ENCODE measurements at regions not wholly inside any gene's neighbourhood (a gene's known extent, or its start where the extent isn't known, plus 50 kb on each side); places are given as distances from the start of the nearest gene placed in this dataset.

DNA sequence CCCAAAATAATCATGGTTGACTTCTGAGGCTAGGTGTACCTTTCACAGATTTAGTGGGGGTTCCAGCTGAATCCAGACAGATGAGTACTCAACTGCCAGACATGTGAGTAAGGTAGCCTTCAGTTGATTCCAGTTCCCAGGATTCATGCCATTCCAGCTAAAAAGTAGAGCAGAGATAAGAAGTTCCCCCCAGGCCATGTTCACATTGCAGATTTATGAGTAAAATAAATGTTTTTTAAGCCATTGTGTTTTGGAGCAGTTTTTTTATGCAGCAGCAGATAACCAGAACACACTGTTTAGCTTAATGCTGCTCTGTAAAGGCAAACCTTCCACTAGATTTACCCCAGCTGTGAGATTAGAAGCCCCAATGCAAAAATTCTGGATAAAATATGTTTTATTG, 245.0 kb downstream of the RFPL4B start:
- Histone ChIP-seq H3K9me2 (ENCODE audit: insufficient read depth) (peaks cover 5% of the 10 kb centered on the region; the same call in 1 of the 2 replicates), H3K79me2 (replicated peaks; ENCODE audit: insufficient read depth) (no peaks in the 10 kb centered on the region), H3K4me3 (no peak overlapping the region), H2AFZ (no peak overlapping the region), H4K20me1 (replicated peaks; ENCODE audit: insufficient read depth) (no peaks in the 10 kb centered on the region), H3K27me3 (ENCODE audit: insufficient read depth) (no peaks in the 10 kb centered on the region), H3K27ac (ENCODE audit: low read depth) (no peak overlapping the region), H3K4me1 (ENCODE audit: insufficient read depth) (no peaks in the 10 kb centered on the region), H3K36me3 (ENCODE audit: insufficient read depth) (peaks cover 5% of the 10 kb centered on the region; the same call in 1 of the 2 replicates), H3K4me2 (no peak overlapping the region), H3F3A (replicated peaks; ENCODE audit: low read depth) (no peaks in the 10 kb centered on the region)
- H3K27me3 Mint-ChIP-seq (ENCODE audit: insufficient read depth, low read depth, poor library complexity): no peaks in the 10 kb centered on the region
- ATAC-seq (no peak), DNase-seq (ENCODE audit: low spot score) (no peak)
- no peak overlapping the region for H3K4me3 Mint-ChIP-seq
- H3K27ac Mint-ChIP-seq: no peak overlapping the region
- TF ChIP-seq, protein P1, sequence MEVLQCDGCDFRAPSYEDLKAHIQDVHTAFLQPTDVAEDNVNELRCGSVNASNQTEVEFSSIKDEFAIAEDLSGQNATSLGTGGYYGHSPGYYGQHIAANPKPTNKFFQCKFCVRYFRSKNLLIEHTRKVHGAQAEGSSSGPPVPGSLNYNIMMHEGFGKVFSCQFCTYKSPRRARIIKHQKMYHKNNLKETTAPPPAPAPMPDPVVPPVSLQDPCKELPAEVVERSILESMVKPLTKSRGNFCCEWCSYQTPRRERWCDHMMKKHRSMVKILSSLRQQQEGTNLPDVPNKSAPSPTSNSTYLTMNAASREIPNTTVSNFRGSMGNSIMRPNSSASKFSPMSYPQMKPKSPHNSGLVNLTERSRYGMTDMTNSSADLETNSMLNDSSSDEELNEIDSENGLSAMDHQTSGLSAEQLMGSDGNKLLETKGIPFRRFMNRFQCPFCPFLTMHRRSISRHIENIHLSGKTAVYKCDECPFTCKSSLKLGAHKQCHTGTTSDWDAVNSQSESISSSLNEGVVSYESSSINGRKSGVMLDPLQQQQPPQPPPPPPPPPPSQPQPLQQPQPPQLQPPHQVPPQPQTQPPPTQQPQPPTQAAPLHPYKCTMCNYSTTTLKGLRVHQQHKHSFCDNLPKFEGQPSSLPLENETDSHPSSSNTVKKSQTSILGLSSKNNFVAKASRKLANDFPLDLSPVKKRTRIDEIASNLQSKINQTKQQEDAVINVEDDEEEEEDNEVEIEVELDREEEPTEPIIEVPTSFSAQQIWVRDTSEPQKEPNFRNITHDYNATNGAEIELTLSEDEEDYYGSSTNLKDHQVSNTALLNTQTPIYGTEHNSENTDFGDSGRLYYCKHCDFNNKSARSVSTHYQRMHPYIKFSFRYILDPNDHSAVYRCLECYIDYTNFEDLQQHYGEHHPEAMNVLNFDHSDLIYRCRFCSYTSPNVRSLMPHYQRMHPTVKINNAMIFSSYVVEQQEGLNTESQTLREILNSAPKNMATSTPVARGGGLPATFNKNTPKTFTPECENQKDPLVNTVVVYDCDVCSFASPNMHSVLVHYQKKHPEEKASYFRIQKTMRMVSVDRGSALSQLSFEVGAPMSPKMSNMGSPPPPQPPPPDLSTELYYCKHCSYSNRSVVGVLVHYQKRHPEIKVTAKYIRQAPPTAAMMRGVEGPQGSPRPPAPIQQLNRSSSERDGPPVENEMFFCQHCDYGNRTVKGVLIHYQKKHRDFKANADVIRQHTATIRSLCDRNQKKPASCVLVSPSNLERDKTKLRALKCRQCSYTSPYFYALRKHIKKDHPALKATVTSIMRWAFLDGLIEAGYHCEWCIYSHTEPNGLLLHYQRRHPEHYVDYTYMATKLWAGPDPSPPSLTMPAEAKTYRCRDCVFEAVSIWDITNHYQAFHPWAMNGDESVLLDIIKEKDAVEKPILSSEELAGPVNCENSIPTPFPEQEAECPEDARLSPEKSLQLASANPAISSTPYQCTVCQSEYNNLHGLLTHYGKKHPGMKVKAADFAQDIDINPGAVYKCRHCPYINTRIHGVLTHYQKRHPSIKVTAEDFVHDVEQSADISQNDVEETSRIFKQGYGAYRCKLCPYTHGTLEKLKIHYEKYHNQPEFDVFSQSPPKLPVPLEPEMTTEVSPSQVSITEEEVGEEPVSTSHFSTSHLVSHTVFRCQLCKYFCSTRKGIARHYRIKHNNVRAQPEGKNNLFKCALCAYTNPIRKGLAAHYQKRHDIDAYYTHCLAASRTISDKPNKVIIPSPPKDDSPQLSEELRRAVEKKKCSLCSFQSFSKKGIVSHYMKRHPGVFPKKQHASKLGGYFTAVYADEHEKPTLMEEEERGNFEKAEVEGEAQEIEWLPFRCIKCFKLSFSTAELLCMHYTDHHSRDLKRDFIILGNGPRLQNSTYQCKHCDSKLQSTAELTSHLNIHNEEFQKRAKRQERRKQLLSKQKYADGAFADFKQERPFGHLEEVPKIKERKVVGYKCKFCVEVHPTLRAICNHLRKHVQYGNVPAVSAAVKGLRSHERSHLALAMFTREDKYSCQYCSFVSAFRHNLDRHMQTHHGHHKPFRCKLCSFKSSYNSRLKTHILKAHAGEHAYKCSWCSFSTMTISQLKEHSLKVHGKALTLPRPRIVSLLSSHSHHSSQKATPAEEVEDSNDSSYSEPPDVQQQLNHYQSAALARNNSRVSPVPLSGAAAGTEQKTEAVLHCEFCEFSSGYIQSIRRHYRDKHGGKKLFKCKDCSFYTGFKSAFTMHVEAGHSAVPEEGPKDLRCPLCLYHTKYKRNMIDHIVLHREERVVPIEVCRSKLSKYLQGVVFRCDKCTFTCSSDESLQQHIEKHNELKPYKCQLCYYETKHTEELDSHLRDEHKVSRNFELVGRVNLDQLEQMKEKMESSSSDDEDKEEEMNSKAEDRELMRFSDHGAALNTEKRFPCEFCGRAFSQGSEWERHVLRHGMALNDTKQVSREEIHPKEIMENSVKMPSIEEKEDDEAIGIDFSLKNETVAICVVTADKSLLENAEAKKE (CRISPR knock-in tag; IDR thresholded peaks at IDR 0.05): no peak
- TF ChIP-seq ZNF331 (CRISPR knock-in tag; IDR thresholded peaks at IDR 0.05; ENCODE audit: low read depth) (no peak), JUNB (IDR thresholded peaks at IDR 0.05; ENCODE audit: unreplicated experiment) (no peak), POLR2AphosphoS5 (IDR thresholded peaks at IDR 0.05; ENCODE audit: low read depth) (no peak), STAT1 (IDR thresholded peaks at IDR 0.05; ENCODE audit: unreplicated experiment) (no peak), EZH2 (IDR thresholded peaks at IDR 0.05; ENCODE audit: low read depth, unreplicated experiment) (no peak), EZH2phosphoT487 (IDR thresholded peaks at IDR 0.05; ENCODE audit: unreplicated experiment) (no peak), ZNF114 (CRISPR knock-in tag; IDR thresholded peaks at IDR 0.05) (no peak), CREB1 (CRISPR knock-in tag; IDR thresholded peaks at IDR 0.05; ENCODE audit: low read depth) (no peak), NANOG (IDR thresholded peaks at IDR 0.05; ENCODE audit: borderline replicate concordance) (no peak)
- TF ChIP-seq, protein P2, sequence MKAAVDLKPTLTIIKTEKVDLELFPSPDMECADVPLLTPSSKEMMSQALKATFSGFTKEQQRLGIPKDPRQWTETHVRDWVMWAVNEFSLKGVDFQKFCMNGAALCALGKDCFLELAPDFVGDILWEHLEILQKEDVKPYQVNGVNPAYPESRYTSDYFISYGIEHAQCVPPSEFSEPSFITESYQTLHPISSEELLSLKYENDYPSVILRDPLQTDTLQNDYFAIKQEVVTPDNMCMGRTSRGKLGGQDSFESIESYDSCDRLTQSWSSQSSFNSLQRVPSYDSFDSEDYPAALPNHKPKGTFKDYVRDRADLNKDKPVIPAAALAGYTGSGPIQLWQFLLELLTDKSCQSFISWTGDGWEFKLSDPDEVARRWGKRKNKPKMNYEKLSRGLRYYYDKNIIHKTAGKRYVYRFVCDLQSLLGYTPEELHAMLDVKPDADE (IDR thresholded peaks at IDR 0.05): no peak
- TF ChIP-seq, protein P3, sequence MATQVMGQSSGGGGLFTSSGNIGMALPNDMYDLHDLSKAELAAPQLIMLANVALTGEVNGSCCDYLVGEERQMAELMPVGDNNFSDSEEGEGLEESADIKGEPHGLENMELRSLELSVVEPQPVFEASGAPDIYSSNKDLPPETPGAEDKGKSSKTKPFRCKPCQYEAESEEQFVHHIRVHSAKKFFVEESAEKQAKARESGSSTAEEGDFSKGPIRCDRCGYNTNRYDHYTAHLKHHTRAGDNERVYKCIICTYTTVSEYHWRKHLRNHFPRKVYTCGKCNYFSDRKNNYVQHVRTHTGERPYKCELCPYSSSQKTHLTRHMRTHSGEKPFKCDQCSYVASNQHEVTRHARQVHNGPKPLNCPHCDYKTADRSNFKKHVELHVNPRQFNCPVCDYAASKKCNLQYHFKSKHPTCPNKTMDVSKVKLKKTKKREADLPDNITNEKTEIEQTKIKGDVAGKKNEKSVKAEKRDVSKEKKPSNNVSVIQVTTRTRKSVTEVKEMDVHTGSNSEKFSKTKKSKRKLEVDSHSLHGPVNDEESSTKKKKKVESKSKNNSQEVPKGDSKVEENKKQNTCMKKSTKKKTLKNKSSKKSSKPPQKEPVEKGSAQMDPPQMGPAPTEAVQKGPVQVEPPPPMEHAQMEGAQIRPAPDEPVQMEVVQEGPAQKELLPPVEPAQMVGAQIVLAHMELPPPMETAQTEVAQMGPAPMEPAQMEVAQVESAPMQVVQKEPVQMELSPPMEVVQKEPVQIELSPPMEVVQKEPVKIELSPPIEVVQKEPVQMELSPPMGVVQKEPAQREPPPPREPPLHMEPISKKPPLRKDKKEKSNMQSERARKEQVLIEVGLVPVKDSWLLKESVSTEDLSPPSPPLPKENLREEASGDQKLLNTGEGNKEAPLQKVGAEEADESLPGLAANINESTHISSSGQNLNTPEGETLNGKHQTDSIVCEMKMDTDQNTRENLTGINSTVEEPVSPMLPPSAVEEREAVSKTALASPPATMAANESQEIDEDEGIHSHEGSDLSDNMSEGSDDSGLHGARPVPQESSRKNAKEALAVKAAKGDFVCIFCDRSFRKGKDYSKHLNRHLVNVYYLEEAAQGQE (IDR thresholded peaks at IDR 0.05; ENCODE audit: unreplicated experiment): no peak
- TF ChIP-seq, protein P4, sequence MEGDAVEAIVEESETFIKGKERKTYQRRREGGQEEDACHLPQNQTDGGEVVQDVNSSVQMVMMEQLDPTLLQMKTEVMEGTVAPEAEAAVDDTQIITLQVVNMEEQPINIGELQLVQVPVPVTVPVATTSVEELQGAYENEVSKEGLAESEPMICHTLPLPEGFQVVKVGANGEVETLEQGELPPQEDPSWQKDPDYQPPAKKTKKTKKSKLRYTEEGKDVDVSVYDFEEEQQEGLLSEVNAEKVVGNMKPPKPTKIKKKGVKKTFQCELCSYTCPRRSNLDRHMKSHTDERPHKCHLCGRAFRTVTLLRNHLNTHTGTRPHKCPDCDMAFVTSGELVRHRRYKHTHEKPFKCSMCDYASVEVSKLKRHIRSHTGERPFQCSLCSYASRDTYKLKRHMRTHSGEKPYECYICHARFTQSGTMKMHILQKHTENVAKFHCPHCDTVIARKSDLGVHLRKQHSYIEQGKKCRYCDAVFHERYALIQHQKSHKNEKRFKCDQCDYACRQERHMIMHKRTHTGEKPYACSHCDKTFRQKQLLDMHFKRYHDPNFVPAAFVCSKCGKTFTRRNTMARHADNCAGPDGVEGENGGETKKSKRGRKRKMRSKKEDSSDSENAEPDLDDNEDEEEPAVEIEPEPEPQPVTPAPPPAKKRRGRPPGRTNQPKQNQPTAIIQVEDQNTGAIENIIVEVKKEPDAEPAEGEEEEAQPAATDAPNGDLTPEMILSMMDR (conservative IDR thresholded peaks at IDR 0.05; ENCODE audit: low read depth in 2 of 2): no peak
- H3K4me1 Mint-ChIP-seq: no peaks in the 10 kb centered on the region
- H3K36me3 Mint-ChIP-seq (ENCODE audit: low read depth): peaks cover 6% of the 10 kb centered on the region; the same call in 2 of the 3 replicates
- H3K9me3 Mint-ChIP-seq: peaks cover 12% of the 10 kb centered on the region
